ENCODE measurements at regions not wholly inside any gene's neighbourhood (a gene's known extent, or its start where the extent isn't known, plus 50 kb on each side); places are given as distances from the start of the nearest gene placed in this dataset.
"Not testable (repeated sequence)": the region's sequence is repeated elsewhere in the genome, so short reads cannot be mapped to it uniquely, and the experiment has no call there.

GRCh38 chr2:111302397-111303218 lies 181.9 kb downstream of the BCL2L11 start:
- TF ChIP-seq POLR2A (IDR thresholded peaks at IDR 0.05); CTCF (IDR thresholded peaks at IDR 0.05 in 4 of 5, conservative IDR thresholded peaks at IDR 0.05 in 1 of 5): not testable (repeated sequence)
